ENCODE measurements at regions not wholly inside any gene's neighbourhood (a gene's known extent, or its start where the extent isn't known, plus 50 kb on each side); places are given as distances from the start of the nearest gene placed in this dataset.

DNA sequence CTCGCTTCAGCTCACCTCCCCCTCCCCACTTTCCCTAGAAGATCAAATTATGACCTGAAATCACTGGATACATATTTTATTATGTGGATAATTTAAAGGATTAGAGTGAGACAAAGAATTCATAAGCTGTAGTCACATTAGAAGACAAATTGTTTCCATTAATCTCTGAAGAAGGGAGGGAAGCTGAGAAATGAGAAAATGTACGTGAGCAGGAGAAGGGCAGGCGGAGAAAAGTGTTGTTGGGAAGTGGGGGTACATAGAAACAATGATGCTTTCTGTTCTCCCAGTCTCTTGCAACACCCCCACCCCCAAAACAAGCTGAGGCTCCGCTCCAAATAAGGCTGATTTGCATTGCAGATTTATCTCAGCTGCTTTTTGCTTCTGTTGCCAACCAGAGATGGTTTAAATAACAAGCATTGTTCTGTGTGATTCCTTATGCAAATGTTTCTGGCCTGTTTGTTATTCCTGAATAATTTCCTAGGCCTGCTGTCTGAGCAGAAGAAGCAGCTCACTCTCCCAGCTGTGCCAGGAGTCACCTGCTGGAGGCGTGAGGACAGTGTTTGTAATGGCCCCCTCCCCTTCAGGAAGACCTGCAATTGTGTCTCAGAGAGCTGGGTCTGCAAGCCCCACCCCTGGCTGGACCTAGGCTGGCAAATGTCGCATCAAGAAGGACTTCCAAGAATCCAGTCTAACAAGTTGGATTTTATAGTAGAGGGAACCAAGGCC, 121.8 kb upstream of the TNR start:
- Histone ChIP-seq H3K27ac (no peak overlapping the region), H3K4me1 (ENCODE audit: insufficient read depth) (no peaks in the 10 kb centered on the region), H3K4me2 (no peak overlapping the region), H3K9me3 (ENCODE audit: low read depth) (no peaks in the 10 kb centered on the region), H3K27me3 (no peaks in the 10 kb centered on the region), H3K79me2 (no peaks in the 10 kb centered on the region), H3K36me3 (replicated peaks; ENCODE audit: insufficient read depth, low read depth) (no peaks in the 10 kb centered on the region), H4K20me1 (ENCODE audit: insufficient read depth, poor library complexity, severe bottlenecking) (no peaks in the 10 kb centered on the region), H3K4me3 (no peak overlapping the region), H3K9me2 (replicated peaks; ENCODE audit: insufficient read depth) (no peaks in the 10 kb centered on the region), H2AFZ (no peak overlapping the region)
- TF ChIP-seq EZH2 (IDR thresholded peaks at IDR 0.05; ENCODE audit: borderline replicate concordance): no peak
- TF ChIP-seq EZH2phosphoT487 (IDR thresholded peaks at IDR 0.05; ENCODE audit: low read depth, severe bottlenecking, unreplicated experiment): no peak
- TF ChIP-seq, protein P1, sequence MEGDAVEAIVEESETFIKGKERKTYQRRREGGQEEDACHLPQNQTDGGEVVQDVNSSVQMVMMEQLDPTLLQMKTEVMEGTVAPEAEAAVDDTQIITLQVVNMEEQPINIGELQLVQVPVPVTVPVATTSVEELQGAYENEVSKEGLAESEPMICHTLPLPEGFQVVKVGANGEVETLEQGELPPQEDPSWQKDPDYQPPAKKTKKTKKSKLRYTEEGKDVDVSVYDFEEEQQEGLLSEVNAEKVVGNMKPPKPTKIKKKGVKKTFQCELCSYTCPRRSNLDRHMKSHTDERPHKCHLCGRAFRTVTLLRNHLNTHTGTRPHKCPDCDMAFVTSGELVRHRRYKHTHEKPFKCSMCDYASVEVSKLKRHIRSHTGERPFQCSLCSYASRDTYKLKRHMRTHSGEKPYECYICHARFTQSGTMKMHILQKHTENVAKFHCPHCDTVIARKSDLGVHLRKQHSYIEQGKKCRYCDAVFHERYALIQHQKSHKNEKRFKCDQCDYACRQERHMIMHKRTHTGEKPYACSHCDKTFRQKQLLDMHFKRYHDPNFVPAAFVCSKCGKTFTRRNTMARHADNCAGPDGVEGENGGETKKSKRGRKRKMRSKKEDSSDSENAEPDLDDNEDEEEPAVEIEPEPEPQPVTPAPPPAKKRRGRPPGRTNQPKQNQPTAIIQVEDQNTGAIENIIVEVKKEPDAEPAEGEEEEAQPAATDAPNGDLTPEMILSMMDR (IDR thresholded peaks at IDR 0.05; ENCODE audit: poor library complexity): no peak
- no peak for DNase-seq (ENCODE audit: low spot score)
- 81% methylated on average over 6 of the region's 6 CpGs for WGBS (ENCODE audit: low lambda C conversion rate, missing lambda C conversion rate)

DNA sequence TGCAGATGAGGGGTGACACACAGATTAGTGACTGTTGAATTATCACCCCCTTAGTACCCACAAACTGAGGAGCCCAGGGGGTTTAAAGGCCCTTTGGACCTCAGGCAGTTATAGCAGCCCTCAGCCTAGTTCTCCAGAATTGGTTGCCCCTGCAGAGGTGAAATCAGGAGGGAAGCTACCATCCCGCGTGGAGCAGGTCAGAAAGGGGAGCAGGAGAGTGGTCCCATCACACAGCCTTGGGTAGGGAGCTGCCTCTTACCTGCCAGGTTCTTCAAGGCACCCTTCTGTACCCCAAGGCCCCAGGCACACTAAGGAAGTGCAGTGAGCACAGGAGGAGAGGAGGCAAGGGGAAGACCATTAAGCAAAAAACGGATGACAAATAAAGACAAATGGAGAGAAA, 121.2 kb upstream of the TNR start:
- Histone ChIP-seq H3K4me2 (no peak overlapping the region), H3K79me2 (no peaks in the 10 kb centered on the region), H3K4me3 (no peak overlapping the region), H3K36me3 (replicated peaks; ENCODE audit: insufficient read depth, low read depth) (no peaks in the 10 kb centered on the region), H3K4me1 (ENCODE audit: insufficient read depth) (no peaks in the 10 kb centered on the region), H3K27me3 (no peaks in the 10 kb centered on the region), H3K9me3 (ENCODE audit: low read depth) (no peaks in the 10 kb centered on the region), H2AFZ (no peak overlapping the region), H3K27ac (no peak overlapping the region), H4K20me1 (ENCODE audit: insufficient read depth, poor library complexity, severe bottlenecking) (no peaks in the 10 kb centered on the region), H3K9me2 (replicated peaks; ENCODE audit: insufficient read depth) (no peaks in the 10 kb centered on the region)
- DNase-seq (ENCODE audit: low spot score): no peak
- TF ChIP-seq, protein P1 (IDR thresholded peaks at IDR 0.05; ENCODE audit: poor library complexity): no peak
- no peak for TF ChIP-seq EZH2 (IDR thresholded peaks at IDR 0.05; ENCODE audit: borderline replicate concordance)
- no peak for TF ChIP-seq EZH2phosphoT487 (IDR thresholded peaks at IDR 0.05; ENCODE audit: low read depth, severe bottlenecking, unreplicated experiment)
- WGBS (ENCODE audit: low lambda C conversion rate, missing lambda C conversion rate): 53% methylated on average over 3 of the region's 3 CpGs

GRCh38 chr1:175864183-175864582, 120.8 kb upstream of the TNR start:
- no peak overlapping the region for H2AFZ ChIP-seq
- H3K9me2 ChIP-seq (replicated peaks; ENCODE audit: insufficient read depth): no peaks in the 10 kb centered on the region
- WGBS (ENCODE audit: low lambda C conversion rate, missing lambda C conversion rate): 94% methylated on average over 7 of the region's 7 CpGs
- no peaks in the 10 kb centered on the region for H3K27me3 ChIP-seq
- no peak overlapping the region for H3K4me3 ChIP-seq
- no peak overlapping the region for H3K27ac ChIP-seq
- no peaks in the 10 kb centered on the region for H3K9me3 ChIP-seq (ENCODE audit: low read depth)
- no peak for DNase-seq (ENCODE audit: low spot score)
- H4K20me1 ChIP-seq (ENCODE audit: insufficient read depth, poor library complexity, severe bottlenecking): no peaks in the 10 kb centered on the region
- H3K4me2 ChIP-seq: no peak overlapping the region
- H3K4me1 ChIP-seq (ENCODE audit: insufficient read depth): no peaks in the 10 kb centered on the region
- H3K36me3 ChIP-seq (replicated peaks; ENCODE audit: insufficient read depth, low read depth): no peaks in the 10 kb centered on the region
- TF ChIP-seq EZH2 (IDR thresholded peaks at IDR 0.05; ENCODE audit: borderline replicate concordance) (no peak), EZH2phosphoT487 (IDR thresholded peaks at IDR 0.05; ENCODE audit: low read depth, severe bottlenecking, unreplicated experiment) (no peak)
- TF ChIP-seq, protein P1 (IDR thresholded peaks at IDR 0.05; ENCODE audit: poor library complexity): no peak
- H3K79me2 ChIP-seq: no peaks in the 10 kb centered on the region

Measured in hepatocyte (in vitro differentiated cells).